ENCODE measurements at regions not wholly inside any gene's neighbourhood (a gene's known extent, or its start where the extent isn't known, plus 50 kb on each side); places are given as distances from the start of the nearest gene placed in this dataset.
A peak's percentile ranks its signal among the peaks of the same experiment; 100 is the strongest.

DNA sequence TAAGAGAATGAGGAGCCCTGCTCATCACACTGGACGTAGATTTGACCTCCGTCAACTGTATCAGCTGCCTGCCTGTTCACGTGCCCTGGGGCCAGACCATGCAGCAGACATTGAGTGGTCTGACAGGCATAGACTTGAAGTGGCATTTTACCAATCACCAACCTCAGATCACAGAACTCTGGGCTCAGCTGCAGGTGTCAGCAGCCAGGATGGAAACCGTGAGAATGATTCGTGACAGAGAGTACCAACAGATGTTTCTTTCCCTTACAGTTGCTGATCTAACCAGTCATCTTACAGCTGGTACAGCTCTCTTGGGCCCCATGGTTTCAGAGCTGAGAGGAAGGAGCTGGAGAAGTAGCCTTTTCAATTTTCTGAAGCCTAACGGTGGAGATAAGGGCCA lies 148.9 kb downstream of the EN1 start:
- DNase-seq (ENCODE audit: low spot score) = no peak

DNA sequence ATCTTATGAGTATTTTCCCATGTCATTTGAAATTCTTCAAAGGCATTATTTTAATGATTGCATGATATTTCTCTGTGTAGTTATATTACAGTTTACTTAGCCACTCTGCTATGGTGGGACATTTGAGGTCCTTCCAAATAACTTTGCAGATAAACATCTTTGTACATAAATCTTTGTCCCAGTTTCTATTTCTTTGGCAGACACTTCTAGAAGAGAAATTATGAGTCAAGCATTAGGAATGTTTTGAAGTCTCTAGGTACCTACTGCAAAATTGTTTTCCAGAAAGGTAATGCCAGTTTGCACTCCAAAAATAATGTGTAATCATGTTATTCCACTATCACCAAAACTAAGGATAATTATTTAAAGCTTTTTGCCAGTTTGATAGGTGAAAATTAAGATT lies 149.7 kb downstream of the EN1 start:
- no peak for DNase-seq (ENCODE audit: low spot score)

- no peak for DNase-seq (ENCODE audit: low spot score)
Measured at GRCh38 chr2:118696786-118697465, 150.5 kb downstream of the EN1 start.

DNA sequence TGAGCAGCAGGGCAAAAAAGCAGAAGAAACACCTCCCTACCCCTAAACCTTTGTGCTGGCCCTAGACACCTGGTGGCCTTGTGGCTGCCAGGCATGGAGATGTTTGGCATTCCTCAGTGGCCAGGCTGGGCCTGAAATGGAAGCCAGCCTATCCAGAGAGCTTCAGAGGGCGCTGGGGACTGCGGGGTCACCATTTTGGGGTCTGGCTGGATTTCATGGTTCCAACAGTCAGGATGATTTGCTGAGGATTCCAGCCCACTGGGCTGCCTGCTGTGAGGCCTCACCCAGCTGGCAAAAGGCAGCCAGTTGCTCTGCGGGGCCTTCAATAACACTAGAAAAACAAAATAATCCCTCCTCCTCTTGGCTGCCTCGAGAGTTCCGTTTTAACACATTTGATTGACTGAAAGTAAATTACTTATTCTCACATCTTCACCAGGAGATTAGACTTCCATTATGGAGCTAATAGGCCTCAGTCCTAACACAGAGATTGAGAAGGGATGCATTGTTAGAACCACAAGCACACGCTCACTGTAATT lies 154.1 kb downstream of the EN1 start:
- no peak for DNase-seq (ENCODE audit: low spot score)

GRCh38 chr2:118689874-118690273 lies 157.6 kb downstream of the EN1 start:
- DNase-seq (ENCODE audit: low spot score) = no peak

- no peak for DNase-seq (ENCODE audit: low spot score)
Measured at GRCh38 chr2:118689456-118689855, 158.0 kb downstream of the EN1 start.

DNA sequence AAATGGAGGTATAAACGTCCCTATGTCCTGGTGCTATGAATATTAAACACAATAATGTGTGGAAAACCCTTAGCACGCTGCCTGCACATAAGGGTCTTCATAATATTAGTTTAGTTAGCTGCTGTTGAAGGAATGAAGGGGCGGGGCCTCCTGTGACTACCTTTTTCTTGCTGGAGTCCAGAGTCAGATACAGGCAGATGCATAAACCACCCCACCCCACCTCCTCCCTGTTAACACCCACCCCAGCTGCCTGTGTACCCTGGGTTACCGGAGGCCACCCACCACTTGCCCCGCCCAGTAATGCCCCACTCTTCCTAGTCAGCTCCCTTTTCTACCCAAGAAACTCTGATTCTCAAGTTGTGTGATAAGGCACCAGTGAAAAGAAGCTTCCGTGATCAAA lies 158.4 kb downstream of the EN1 start:
- DNase-seq (ENCODE audit: low spot score) = no peak

- no peak for DNase-seq (ENCODE audit: low spot score)
Measured at GRCh38 chr2:118687698-118688097, 159.8 kb downstream of the EN1 start.

GRCh38 chr2:118687192-118687591 lies 160.3 kb downstream of the EN1 start:
- DNase-seq (ENCODE audit: low spot score) = no peak

- DNase-seq (ENCODE audit: low spot score) = no peak
Measured at GRCh38 chr2:118686346-118686745, 161.1 kb downstream of the EN1 start.

- no peak for DNase-seq (ENCODE audit: low spot score)
Measured at GRCh38 chr2:118683460-118683859, 164.0 kb downstream of the EN1 start.

DNA sequence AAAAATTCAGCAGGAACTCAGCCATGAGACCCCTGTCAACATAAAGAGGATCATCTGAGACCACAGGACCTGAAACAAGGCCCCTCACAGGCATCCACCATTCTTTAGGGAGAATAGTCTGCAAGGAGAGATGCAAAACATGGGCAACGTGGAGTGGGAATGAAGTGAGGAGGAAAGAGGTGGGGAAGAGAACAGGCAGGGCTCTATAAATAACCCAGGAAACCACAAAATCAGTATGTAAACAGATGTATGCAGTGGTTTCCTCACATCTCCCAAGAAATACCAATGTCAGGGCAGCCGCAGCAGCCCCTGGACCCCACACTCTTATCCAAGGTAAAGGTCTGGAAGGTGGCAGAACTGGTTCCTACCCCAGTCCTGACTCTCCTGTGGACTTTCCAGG lies 168.5 kb downstream of the EN1 start:
- DNase-seq (ENCODE audit: low spot score) = no peak

DNA sequence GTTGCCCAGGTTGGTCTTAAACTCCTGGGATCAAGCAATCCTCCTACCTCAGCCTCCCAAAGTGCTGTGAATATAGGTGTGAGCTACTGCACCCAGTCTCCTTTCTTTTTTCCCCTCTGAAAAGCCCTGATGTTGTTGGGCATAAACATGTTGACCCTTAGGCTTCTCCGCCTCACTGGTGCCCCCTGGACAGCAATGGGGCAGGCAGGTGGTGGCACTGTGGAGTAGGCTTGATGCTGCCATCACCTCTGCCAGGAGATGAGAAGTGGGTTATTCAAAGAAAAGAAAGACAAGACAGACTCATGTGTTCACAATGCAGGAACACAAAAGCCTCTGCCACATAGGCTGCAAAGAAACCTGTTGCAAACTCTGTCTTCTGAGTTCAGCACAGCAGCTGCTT lies 169.9 kb downstream of the EN1 start:
- no peak for DNase-seq (ENCODE audit: low spot score)

GRCh38 chr2:118675531-118675930 lies 171.9 kb downstream of the EN1 start:
- no peak for DNase-seq (ENCODE audit: low spot score)

- no peak for DNase-seq (ENCODE audit: low spot score)
Measured at GRCh38 chr2:118672571-118673158, 174.8 kb downstream of the EN1 start.

DNA sequence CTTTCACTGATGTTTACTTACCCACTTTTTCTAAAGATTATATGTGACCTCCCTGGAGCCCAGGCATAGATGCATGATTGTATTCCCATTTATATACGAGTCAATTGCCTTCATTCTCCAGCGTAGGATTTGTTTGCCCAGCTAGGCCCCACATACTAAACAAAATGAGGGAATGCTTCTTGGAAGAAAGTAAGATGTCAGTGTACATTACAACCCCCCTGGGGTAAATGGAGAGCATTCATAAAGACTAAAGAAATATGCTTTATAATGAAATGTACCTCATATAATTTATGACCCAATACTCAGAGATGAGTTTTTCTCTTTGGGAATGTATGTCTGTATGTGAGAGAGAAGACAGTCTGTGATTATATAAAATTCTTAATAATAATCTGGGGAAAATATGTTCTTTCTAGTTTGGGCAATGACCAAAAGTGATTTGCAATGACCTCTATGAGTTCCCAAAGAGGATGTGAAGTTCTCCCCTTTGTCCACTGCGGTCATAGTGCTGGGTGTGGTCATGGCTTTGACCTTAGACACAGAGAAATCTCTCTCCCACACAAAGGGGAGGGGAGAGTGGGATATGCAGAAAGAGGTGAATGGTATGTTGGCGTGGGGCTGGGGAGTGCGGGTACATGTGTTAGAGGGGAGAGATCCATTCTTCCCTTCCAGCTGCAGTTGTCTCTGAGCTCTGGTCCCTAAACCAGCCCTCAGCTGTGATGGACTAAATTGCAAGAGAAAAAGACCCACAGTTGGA lies 175.6 kb downstream of the EN1 start:
- no peak for DNase-seq (ENCODE audit: low spot score)

- DNase-seq (ENCODE audit: low spot score) = peak; percentile 17
Measured at GRCh38 chr2:118670838-118671237, 176.6 kb downstream of the EN1 start.

DNA sequence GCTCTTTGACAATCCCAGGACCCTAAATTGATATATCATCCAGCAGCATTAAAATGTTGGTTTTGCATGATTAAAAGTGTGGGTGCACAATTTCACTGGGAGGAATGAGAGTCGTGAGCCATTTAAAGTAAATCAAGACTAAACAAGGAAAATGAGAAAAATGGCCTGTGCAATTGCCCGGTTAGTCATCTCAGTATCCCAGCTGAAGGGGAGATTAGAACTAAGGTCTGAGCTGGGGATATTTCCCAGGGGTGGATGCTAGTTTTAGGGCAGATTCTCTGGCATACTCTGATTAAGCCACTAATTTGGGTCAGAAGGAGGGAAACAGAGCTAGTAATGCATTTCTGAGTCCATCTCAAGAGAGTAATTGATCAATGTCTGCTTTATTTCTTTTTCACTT lies 177.2 kb downstream of the EN1 start:
- no peak for DNase-seq (ENCODE audit: low spot score)

GRCh38 chr2:118669654-118670053 lies 177.8 kb downstream of the EN1 start:
- DNase-seq (ENCODE audit: low spot score) = no peak

DNA sequence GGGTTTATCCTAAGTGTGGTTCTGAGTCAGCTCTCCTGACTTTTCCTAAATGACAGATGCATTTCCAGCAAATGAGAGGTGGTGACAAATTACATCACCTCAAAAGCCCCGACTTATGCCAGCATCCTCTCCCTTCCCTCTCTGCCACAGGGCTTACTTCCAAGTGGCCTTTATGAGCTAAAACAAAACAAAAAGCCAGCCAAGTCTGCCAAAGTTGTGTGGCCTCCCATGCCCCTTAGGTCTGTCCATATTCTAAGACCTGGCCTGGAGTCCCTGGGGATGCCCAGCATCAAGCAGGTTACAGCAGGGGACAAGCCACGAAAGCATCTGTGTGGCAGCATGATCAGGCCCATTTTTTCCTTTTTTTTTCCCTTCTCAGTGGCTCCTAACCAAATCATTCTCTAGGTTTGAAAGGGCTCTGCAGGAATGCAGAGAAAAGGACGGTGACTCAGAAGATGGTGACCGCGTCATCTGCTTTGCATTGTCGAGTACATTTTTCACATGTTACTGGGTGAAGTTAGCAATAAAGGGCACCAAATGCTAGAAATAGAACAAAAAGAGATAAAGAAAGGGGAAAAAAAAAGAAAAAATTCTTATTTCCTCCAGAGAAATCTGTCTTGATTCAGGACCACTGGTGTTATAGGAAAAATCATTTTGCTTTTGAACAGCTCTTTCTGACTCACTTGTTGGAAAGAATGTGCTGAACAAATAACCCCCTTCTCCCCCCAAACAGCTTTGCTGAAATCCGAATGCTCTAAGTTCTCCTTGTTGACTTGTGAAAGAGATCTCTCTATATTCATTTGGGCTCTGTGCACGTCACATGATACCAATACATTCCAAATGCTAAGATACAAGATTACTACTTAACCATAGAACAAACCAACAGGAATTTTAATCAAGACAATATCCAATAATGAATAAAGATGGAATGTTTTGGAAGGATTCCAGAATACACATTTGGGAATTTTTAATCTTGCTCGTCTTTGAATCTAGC lies 178.7 kb downstream of the EN1 start:
- DNase-seq (ENCODE audit: low spot score) = peak; percentile 71

- peak; percentile 37 for DNase-seq (ENCODE audit: low spot score)
Measured at GRCh38 chr2:118667964-118668363, 179.5 kb downstream of the EN1 start.

DNA sequence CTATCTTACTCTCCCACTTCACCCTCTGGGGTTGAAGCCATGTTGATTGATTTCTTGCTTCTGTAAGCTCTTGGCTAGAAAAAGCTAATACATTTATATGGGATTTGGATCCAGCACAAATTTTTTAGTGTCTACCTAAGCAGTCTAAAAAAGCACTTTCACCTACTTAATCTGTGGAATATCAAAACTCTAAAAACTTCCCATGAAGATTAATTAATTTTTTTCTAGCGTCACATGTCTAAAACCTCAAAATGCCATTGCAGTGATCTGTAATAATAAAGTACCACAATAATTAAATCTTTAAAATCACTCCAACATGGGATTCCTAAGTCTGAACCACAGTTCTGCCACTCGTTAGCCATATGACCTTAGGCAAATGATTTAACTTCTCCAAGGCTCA lies 180.1 kb downstream of the EN1 start:
- DNase-seq (ENCODE audit: low spot score) = no peak
